ENCODE measurements at regions not wholly inside any gene's neighbourhood (a gene's known extent, or its start where the extent isn't known, plus 50 kb on each side); places are given as distances from the start of the nearest gene placed in this dataset.
"Not testable (repeated sequence)": the region's sequence is repeated elsewhere in the genome, so short reads cannot be mapped to it uniquely, and the experiment has no call there.

- TF ChIP-seq CTCF (IDR thresholded peaks at IDR 0.05; ENCODE audit: poor library complexity, severe bottlenecking); REST (IDR thresholded peaks at IDR 0.05; ENCODE audit: borderline replicate concordance); POLR2AphosphoS5 (IDR thresholded peaks at IDR 0.05); EP300 (conservative IDR thresholded peaks at IDR 0.05; ENCODE audit: poor library complexity, severe bottlenecking); EZH2 (IDR thresholded peaks at IDR 0.05; ENCODE audit: borderline replicate concordance, insufficient read depth, low read length, poor library complexity, severe bottlenecking); MXI1 (conservative IDR thresholded peaks at IDR 0.05; ENCODE audit: poor library complexity, severe bottlenecking); RAD21 (conservative IDR thresholded peaks at IDR 0.05): not testable (repeated sequence)
Measured at GRCh38 chr2:234888442-234888841, 63.4 kb upstream of the SH3BP4 start.
